ENCODE measurements at regions not wholly inside any gene's neighbourhood (a gene's known extent, or its start where the extent isn't known, plus 50 kb on each side); places are given as distances from the start of the nearest gene placed in this dataset.

GRCh38 chrX:69073721-69074120, 91.5 kb downstream of the PJA1 start:
- no peaks in the 10 kb centered on the region for H3K9me3 Mint-ChIP-seq (ENCODE audit: low read depth, unreplicated experiment)
- TF ChIP-seq, protein P1, sequence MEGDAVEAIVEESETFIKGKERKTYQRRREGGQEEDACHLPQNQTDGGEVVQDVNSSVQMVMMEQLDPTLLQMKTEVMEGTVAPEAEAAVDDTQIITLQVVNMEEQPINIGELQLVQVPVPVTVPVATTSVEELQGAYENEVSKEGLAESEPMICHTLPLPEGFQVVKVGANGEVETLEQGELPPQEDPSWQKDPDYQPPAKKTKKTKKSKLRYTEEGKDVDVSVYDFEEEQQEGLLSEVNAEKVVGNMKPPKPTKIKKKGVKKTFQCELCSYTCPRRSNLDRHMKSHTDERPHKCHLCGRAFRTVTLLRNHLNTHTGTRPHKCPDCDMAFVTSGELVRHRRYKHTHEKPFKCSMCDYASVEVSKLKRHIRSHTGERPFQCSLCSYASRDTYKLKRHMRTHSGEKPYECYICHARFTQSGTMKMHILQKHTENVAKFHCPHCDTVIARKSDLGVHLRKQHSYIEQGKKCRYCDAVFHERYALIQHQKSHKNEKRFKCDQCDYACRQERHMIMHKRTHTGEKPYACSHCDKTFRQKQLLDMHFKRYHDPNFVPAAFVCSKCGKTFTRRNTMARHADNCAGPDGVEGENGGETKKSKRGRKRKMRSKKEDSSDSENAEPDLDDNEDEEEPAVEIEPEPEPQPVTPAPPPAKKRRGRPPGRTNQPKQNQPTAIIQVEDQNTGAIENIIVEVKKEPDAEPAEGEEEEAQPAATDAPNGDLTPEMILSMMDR (IDR thresholded peaks at IDR 0.05; ENCODE audit: unreplicated experiment), result no peak
- H3K27ac Mint-ChIP-seq (ENCODE audit: unreplicated experiment), result no peak overlapping the region
- no peaks in the 10 kb centered on the region for H3K36me3 Mint-ChIP-seq (ENCODE audit: insufficient read depth, unreplicated experiment)
- no peaks in the 10 kb centered on the region for H3K4me1 Mint-ChIP-seq (ENCODE audit: low read depth, unreplicated experiment)
- no peak for DNase-seq
- intact Hi-C loops (cut with micrococcal nuclease; ENCODE audit: unreplicated experiment), result no loop called here
- no TSS peak for BruUV-seq (replicated peaks)
- peaks cover 32% of the 10 kb centered on the region for H3K27me3 Mint-ChIP-seq (ENCODE audit: unreplicated experiment)
- CTCF ChIA-PET, result no interaction called here
- no peak overlapping the region for H3K4me3 Mint-ChIP-seq (ENCODE audit: low read depth, unreplicated experiment)

DNA sequence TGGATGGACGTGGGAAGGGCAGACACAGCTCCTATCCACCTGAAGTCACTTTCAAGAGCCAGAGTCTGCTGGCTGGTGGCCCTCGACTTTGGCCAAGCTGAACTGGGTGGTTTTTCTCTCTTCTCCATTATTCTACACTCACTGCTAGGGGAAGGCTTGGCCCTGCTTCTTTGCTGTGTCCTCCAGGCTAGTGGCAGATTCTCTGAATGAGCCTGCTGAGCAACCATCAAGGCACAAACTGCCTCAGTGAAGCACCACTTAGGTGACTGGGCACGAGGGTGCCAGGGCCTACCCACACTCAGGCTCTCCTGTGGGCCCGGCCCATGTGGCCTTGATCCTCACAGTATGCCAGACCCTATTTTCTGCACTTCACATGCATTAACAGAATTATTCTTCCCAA, 92.0 kb downstream of the PJA1 start:
- Mint-ChIP-seq H3K27ac (ENCODE audit: unreplicated experiment) (no peak overlapping the region), H3K9me3 (ENCODE audit: low read depth, unreplicated experiment) (no peaks in the 10 kb centered on the region), H3K36me3 (ENCODE audit: insufficient read depth, unreplicated experiment) (no peaks in the 10 kb centered on the region), H3K4me3 (ENCODE audit: low read depth, unreplicated experiment) (no peak overlapping the region), H3K27me3 (ENCODE audit: unreplicated experiment) (peaks cover 27% of the 10 kb centered on the region), H3K4me1 (ENCODE audit: low read depth, unreplicated experiment) (no peaks in the 10 kb centered on the region)
- CTCF ChIA-PET, result no interaction called here
- BruUV-seq (replicated peaks), result no TSS peak
- no peak for DNase-seq
- intact Hi-C loops (cut with micrococcal nuclease; ENCODE audit: unreplicated experiment), result no loop called here
- TF ChIP-seq, protein P1 (IDR thresholded peaks at IDR 0.05; ENCODE audit: unreplicated experiment), result no peak

DNA sequence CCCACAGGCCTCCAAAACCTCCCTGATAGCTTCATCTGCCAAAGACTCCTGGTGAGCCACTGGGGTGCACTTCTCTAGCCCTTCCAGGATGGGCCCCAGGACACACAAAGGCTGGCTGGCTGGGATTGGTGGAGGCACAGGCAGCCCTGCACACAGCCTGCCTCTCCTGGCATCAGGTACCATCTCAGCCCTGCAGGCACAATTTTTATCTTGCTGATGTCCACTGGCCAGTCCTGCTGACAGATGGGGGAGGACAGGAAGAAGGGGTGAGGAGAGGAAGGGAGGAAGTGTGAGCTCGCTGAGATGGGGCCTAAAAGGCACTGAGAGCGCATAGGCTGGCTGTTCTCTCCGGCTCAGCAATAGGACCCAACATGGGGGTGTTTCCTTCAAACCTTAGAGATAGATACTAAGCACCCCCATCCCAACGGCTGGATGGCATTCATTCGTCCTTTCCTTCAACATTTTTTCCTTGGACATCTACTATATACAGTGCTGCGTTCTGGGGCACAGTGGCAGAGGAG, 92.7 kb downstream of the PJA1 start:
- TF ChIP-seq, protein P1 (IDR thresholded peaks at IDR 0.05; ENCODE audit: unreplicated experiment), result no peak
- H3K9me3 Mint-ChIP-seq (ENCODE audit: low read depth, unreplicated experiment), result no peaks in the 10 kb centered on the region
- H3K4me3 Mint-ChIP-seq (ENCODE audit: low read depth, unreplicated experiment), result no peak overlapping the region

DNA sequence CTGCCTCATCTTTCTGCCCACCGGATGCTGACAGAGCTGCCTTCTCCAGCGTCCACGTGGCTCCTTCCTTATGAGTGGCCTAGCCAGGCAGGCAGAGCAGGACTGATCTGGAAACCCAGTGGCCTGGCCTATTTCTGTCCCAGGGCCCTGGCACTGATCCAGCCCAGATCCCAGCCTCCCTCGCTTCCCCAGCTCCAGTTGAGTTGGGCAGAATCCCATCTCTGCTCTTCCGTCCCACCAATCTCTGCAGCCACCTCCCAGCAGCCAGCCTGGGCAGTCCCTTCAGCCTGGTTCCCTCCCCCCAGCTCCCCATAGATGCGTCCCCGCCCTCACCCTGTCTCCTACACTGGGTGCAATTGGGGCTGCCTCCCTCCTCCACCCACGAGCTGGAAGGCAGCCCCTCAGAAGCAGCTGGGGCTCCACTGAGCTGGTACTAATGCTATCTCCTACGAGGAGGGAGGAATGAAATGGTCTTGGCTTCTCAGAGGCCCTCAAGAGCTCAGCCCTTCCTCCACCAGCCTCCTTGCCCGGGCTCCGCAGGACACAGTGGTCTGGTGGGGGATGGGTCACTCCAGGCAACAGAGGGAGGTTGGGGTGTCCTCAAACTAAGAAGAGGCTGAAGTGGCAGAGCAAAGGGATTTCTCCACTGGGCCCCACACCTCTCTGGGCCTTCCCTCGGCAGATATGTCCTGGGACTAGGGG, 94.2 kb downstream of the PJA1 start:
- intact Hi-C loops (cut with micrococcal nuclease; ENCODE audit: unreplicated experiment), result no loop called here
- H3K27me3 Mint-ChIP-seq (ENCODE audit: unreplicated experiment), result peaks cover 8% of the 10 kb centered on the region
- H3K9me3 Mint-ChIP-seq (ENCODE audit: low read depth, unreplicated experiment), result no peaks in the 10 kb centered on the region
- no peak overlapping the region for H3K27ac Mint-ChIP-seq (ENCODE audit: unreplicated experiment)
- no peak for DNase-seq
- BruUV-seq (replicated peaks), result no TSS peak
- no peaks in the 10 kb centered on the region for H3K36me3 Mint-ChIP-seq (ENCODE audit: insufficient read depth, unreplicated experiment)
- no peak overlapping the region for H3K4me3 Mint-ChIP-seq (ENCODE audit: low read depth, unreplicated experiment)
- TF ChIP-seq, protein P1 (IDR thresholded peaks at IDR 0.05; ENCODE audit: unreplicated experiment), result no peak
- CTCF ChIA-PET, result no interaction called here
- no peaks in the 10 kb centered on the region for H3K4me1 Mint-ChIP-seq (ENCODE audit: low read depth, unreplicated experiment)

More for the DNA sequence above, 92.7 kb downstream of the PJA1 start:
- H3K27ac Mint-ChIP-seq (ENCODE audit: unreplicated experiment), result no peak overlapping the region
- H3K4me1 Mint-ChIP-seq (ENCODE audit: low read depth, unreplicated experiment), result no peaks in the 10 kb centered on the region
- H3K27me3 Mint-ChIP-seq (ENCODE audit: unreplicated experiment), result peaks cover 22% of the 10 kb centered on the region
- no peaks in the 10 kb centered on the region for H3K36me3 Mint-ChIP-seq (ENCODE audit: insufficient read depth, unreplicated experiment)
- intact Hi-C loops (cut with micrococcal nuclease; ENCODE audit: unreplicated experiment), result no loop called here
- DNase-seq, result no peak
- BruUV-seq (replicated peaks), result no TSS peak
- CTCF ChIA-PET, result no interaction called here
